Muscle layer of duodenum (tissue), 2 donors: ENCODE measurements at regions not wholly inside any gene's neighbourhood (a gene's known extent, or its start where the extent isn't known, plus 50 kb on each side); places are given as distances from the start of the nearest gene placed in this dataset.

Source experiments
- H3K27ac ChIP-seq: one replicate; pipeline ENCODE4 v1.7.0; 2013; ENCODE audit warnings: mild to moderate bottlenecking, low read length
- H3K27me3 ChIP-seq: one replicate; pipeline ENCODE4 v1.7.0; 2013; ENCODE audit warnings: low read depth, mild to moderate bottlenecking, control low read depth, low read length
- H3K36me3 ChIP-seq, 2 donors: one replicate each; pipeline ENCODE4 v1.7.0; 2013; ENCODE audit warnings: low read length in 2 of 2, control low read depth in 1 of 2, mild to moderate bottlenecking in 1 of 2; ENCODE audit not compliant: insufficient read depth in 2 of 2, control insufficient read depth in 1 of 2
- H3K4me1 ChIP-seq, 2 donors: one replicate each; pipeline ENCODE4 v1.7.0; 2013; ENCODE audit warnings: low read length in 2 of 2, mild to moderate bottlenecking in 2 of 2, control low read depth in 1 of 2, moderate library complexity in 1 of 2; ENCODE audit not compliant: insufficient read depth in 2 of 2, control insufficient read depth in 1 of 2
- H3K4me3 ChIP-seq, 2 donors: one replicate each; pipeline ENCODE4 v1.7.0; 2013; ENCODE audit warnings: low read length in 2 of 2, low read depth in 1 of 2, mild to moderate bottlenecking in 1 of 2
- H3K9me3 ChIP-seq, 2 donors: one replicate each; pipeline ENCODE4 v1.7.0; 2013; ENCODE audit warnings: low read length in 2 of 2, control low read depth in 1 of 2, mild to moderate bottlenecking in 1 of 2; ENCODE audit not compliant: control insufficient read depth in 1 of 2
- donor health status: healthy.

DNA sequence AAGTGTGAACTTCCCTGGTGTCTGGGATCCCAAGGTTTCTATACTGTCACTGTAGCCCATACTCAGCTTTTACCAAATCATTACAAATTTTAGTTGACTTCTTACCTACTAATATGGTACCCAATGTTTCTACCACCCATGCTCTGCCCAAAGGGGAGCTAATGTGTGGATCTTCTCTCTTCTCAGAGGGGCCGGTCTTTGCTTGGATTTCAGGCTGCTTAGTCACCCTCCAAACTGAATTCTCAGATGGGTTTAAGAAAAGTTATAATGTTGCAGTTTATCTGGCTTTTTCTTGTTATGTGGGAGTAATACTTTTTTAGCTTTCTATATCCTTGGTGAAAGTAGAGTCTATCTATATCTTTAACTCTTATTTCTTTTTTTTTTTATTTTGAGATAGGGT lies 67.1 kb upstream of the AKAP13 start:
- H3K36me3 ChIP-seq: no peaks in the 10 kb centered on the region
- H3K9me3 ChIP-seq: no peaks in the 10 kb centered on the region
- H3K4me1 ChIP-seq: no peaks in the 10 kb centered on the region
- H3K4me3 ChIP-seq: no peak overlapping the region
- H3K27ac ChIP-seq: no peak overlapping the region
- no peaks in the 10 kb centered on the region for H3K27me3 ChIP-seq

GRCh38 chr15:85314146-85314545 lies 66.3 kb upstream of the AKAP13 start:
- Histone ChIP-seq H3K9me3 (no peaks in the 10 kb centered on the region), H3K27ac (no peak overlapping the region), H3K4me1 (no peaks in the 10 kb centered on the region), H3K27me3 (no peaks in the 10 kb centered on the region), H3K36me3 (no peaks in the 10 kb centered on the region), H3K4me3 (no peak overlapping the region)

- Histone ChIP-seq H3K9me3 (no peaks in the 10 kb centered on the region), H3K27me3 (no peaks in the 10 kb centered on the region), H3K36me3 (no peaks in the 10 kb centered on the region), H3K27ac (no peak overlapping the region), H3K4me3 (no peak overlapping the region), H3K4me1 (no peaks in the 10 kb centered on the region)
Measured at GRCh38 chr15:85314633-85315032, 65.8 kb upstream of the AKAP13 start.

- Histone ChIP-seq H3K9me3 (no peaks in the 10 kb centered on the region), H3K36me3 (no peaks in the 10 kb centered on the region), H3K27ac (no peak overlapping the region), H3K27me3 (no peaks in the 10 kb centered on the region), H3K4me1 (no peaks in the 10 kb centered on the region), H3K4me3 (no peak overlapping the region)
Measured at GRCh38 chr15:85316244-85316934, 64.0 kb upstream of the AKAP13 start.

DNA sequence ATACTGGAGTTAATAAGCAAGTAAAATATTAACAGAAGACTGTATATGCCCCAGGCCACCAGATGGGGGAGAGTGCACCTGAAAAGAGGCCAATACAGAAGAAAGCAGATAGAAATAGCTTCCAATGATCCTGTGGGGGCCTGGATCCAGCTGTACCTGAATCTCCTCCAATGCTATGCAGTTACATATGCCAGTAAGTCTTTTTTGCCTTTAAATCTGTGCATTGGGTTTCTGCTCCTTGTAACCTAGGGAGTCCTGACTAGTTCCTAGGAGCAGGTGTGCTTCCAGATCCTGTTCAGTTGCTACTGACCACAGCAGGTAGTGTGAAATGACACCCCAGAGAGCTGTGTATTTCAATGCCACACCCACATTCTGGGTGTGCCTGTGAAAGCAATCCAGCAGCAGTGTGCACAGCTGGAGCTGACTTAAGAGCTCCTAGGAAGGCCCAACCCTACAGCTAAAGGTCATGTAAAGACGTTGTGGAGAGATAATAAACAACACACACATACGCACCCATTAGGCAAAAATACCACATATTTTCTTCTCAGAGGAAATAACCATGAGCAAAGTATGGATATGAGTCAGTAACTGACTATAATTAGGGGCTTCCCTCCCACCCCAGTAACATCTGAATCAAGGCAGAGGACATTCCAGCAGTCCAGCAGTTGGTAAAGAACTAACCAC lies 62.2 kb upstream of the AKAP13 start:
- no peak overlapping the region for H3K4me3 ChIP-seq
- peak overlapping the region; percentile 45 for H3K27ac ChIP-seq
- no peaks in the 10 kb centered on the region for H3K36me3 ChIP-seq
- H3K9me3 ChIP-seq: peaks cover 0 to 9% of the 10 kb centered on the region in 2 donors
- H3K27me3 ChIP-seq: no peaks in the 10 kb centered on the region
- H3K4me1 ChIP-seq: no peaks in the 10 kb centered on the region

- Histone ChIP-seq H3K36me3 (no peaks in the 10 kb centered on the region), H3K4me1 (no peaks in the 10 kb centered on the region), H3K27ac (peak overlapping the region; percentile 45)
Measured at GRCh38 chr15:85318732-85319076, 61.7 kb upstream of the AKAP13 start.

GRCh38 chr15:85324202-85324601 lies 56.2 kb upstream of the AKAP13 start:
- Histone ChIP-seq H3K27me3 (no peaks in the 10 kb centered on the region), H3K27ac (no peak overlapping the region), H3K9me3 (peaks cover 0 to 9% of the 10 kb centered on the region in 2 donors), H3K36me3 (no peaks in the 10 kb centered on the region), H3K4me1 (no peaks in the 10 kb centered on the region), H3K4me3 (no peak overlapping the region)

More at GRCh38 chr15:85318732-85319076, 61.7 kb upstream of the AKAP13 start:
- H3K27me3 ChIP-seq: no peaks in the 10 kb centered on the region
- no peak overlapping the region for H3K4me3 ChIP-seq
- H3K9me3 ChIP-seq: peaks cover 0 to 9% of the 10 kb centered on the region in 2 donors

GRCh38 chr15:85325834-85326233 lies 54.6 kb upstream of the AKAP13 start:
- peaks cover 7% of the 10 kb centered on the region in 2 donors for H3K4me1 ChIP-seq
- no peaks in the 10 kb centered on the region for H3K36me3 ChIP-seq
- no peak overlapping the region for H3K27ac ChIP-seq
- H3K27me3 ChIP-seq: no peaks in the 10 kb centered on the region
- peaks cover 0 to 9% of the 10 kb centered on the region in 2 donors for H3K9me3 ChIP-seq
- H3K4me3 ChIP-seq: no peak overlapping the region

GRCh38 chr15:85326291-85326690 lies 54.1 kb upstream of the AKAP13 start:
- Histone ChIP-seq H3K9me3 (peaks cover 0 to 9% of the 10 kb centered on the region in 2 donors), H3K27me3 (no peaks in the 10 kb centered on the region), H3K4me1 (peaks cover 8 to 12% of the 10 kb centered on the region in 2 donors), H3K27ac (no peak overlapping the region), H3K4me3 (no peak overlapping the region), H3K36me3 (no peaks in the 10 kb centered on the region)

- no peaks in the 10 kb centered on the region for H3K36me3 ChIP-seq
- H3K9me3 ChIP-seq: peaks cover 0 to under 1% of the 10 kb centered on the region in 2 donors
- H3K4me3 ChIP-seq: no peak overlapping the region
- H3K27ac ChIP-seq: no peak overlapping the region
- H3K27me3 ChIP-seq: no peaks in the 10 kb centered on the region
- H3K4me1 ChIP-seq: peaks cover 14 to 19% of the 10 kb centered on the region in 2 donors
Measured at GRCh38 chr15:85327820-85328219, 52.6 kb upstream of the AKAP13 start.

- Histone ChIP-seq H3K27ac (peak overlapping the region; percentile 76), H3K4me3 (peak overlapping the region; percentile 64 to 66), H3K9me3 (no peaks in the 10 kb centered on the region), H3K36me3 (no peaks in the 10 kb centered on the region), H3K27me3 (no peaks in the 10 kb centered on the region), H3K4me1 (peaks cover 14 to 19% of the 10 kb centered on the region in 2 donors)
Measured at GRCh38 chr15:85329561-85330422, 50.6 kb upstream of the AKAP13 start.
